Activated T-helper 2 cell treated with anti-CD3 and anti-CD28 coated beads, Interferon-gamma antibody, Interleukin-2, Interleukin-4, amounts not matched to agents 10 μg/mL and 5 μg/mL and 100 μg/mL, durations not matched to agents 14 hours and 24 hours and 36 hours (primary cell): ENCODE measurements at regions not wholly inside any gene's neighbourhood (a gene's known extent, or its start where the extent isn't known, plus 50 kb on each side); places are given as distances from the start of the nearest gene placed in this dataset.

Experiments used
- DNase-seq: peaks from one replicate; pipeline ENCODE4 v3.0.0; 2021; ENCODE audit warnings: low spot score
- H3K27ac Mint-ChIP-seq: one replicate; pipeline ENCODE4 v1.8.0; 2021; ENCODE audit warnings: mixed read lengths
- H3K27me3 Mint-ChIP-seq: one replicate; pipeline ENCODE4 v1.8.0; 2021; ENCODE audit warnings: low read depth, mixed read lengths
- H3K36me3 Mint-ChIP-seq: one replicate; pipeline ENCODE4 v1.8.0; 2021; ENCODE audit warnings: low read depth, mixed read lengths
- H3K4me1 Mint-ChIP-seq: one replicate; pipeline ENCODE4 v1.8.0; 2021; ENCODE audit warnings: low read depth, mixed read lengths
- H3K4me3 Mint-ChIP-seq: one replicate; pipeline ENCODE4 v1.8.0; 2021; ENCODE audit warnings: low read depth, mild to moderate bottlenecking, moderate library complexity, mixed read lengths
- H3K9me3 Mint-ChIP-seq: one replicate; pipeline ENCODE4 v1.8.0; 2021; ENCODE audit warnings: mixed read lengths
- intact Hi-C: fragments of 100-400 bp; cut with micrococcal nuclease; formaldehyde crosslinking; loops from one replicate; pipeline ENCODE4 v1.15.1; 2023

DNA sequence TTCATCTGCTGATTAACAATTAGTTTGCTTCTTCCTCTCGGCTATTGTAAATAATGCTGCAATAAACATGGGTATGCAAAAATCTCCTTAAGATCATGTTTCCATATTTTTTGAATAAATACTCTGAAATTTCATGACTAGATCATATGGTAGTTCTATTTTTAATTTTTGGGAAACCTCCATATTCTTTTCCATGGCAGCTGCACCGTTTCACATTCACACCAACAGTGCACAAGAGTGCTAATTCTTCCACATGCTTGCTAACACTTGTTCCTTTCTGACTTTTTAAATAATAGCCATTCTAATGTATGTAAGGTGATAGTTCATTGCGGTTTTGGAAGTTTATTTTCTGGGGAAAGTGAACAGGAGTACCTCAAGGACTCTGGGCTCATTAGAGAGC is 52.6 kb upstream of the TACR1 start:
- Mint-ChIP-seq H3K4me1 (no peaks in the 10 kb centered on the region), H3K9me3 (peaks cover 5% of the 10 kb centered on the region), H3K36me3 (no peaks in the 10 kb centered on the region), H3K27ac (no peak overlapping the region), H3K4me3 (no peak overlapping the region), H3K27me3 (no peaks in the 10 kb centered on the region)
- intact Hi-C loops, result no loop called here
- DNase-seq, result no peak
